T1000 (cell line): ENCODE measurements at regions not wholly inside any gene's neighbourhood (a gene's known extent, or its start where the extent isn't known, plus 50 kb on each side); places are given as distances from the start of the nearest gene placed in this dataset.

Experiments used
- DNase-seq: peaks from one replicate; lab custom pipeline; 2025; ENCODE audit warnings: mixed read lengths; lab: John Stamatoyannopoulos, UW

- DNase-seq = no peak
These were observed 53.3 kb upstream of the KCNJ16 start for GRCh38 chr17:70021726-70022125.

GRCh38 chr17:70022175-70022574 lies 52.9 kb upstream of the KCNJ16 start:
- DNase-seq = no peak

DNA sequence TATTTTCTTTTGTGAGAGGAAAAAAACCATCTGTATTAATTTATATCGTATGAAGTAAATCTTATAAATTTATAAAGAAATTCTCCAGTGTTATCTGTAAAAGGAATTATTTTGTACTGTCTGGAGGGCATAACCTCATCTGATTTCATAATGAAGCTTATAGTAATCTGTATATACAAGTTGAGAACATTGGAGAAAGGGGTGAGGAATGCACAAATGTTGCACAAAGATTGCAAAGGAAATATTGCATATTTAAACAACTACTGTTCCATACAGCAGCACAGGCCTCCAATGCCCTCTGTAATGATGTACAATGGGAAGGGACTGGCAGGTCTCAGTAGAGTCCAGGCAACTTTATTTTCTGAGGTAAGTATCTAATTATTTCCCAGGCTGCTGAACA lies 50.8 kb upstream of the KCNJ16 start:
- no peak for DNase-seq
